ENCODE measurements at regions not wholly inside any gene's neighbourhood (a gene's known extent, or its start where the extent isn't known, plus 50 kb on each side); places are given as distances from the start of the nearest gene placed in this dataset.

DNA sequence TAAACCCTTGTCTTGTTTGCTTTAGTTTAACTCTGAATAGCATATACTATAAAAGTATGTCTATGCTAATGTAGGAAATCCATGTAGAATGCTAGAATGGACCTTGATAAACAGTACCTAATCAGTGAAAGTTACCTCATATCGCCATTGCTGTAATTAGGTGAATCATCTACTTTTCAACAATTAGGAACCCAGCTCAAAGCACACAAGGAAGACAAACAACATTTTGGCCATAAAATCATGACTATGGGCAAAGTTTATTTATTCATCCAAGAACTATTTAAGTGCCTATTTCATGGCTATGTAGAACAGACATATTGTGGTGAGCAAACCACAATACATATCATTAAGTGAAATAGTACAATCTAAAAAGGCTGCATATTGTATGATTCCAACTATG, 1043.2 kb downstream of the BRINP3 start:
- H3K27me3 ChIP-seq (ENCODE audit: control insufficient read depth, insufficient read depth, low read length) = no peaks in the 10 kb centered on the region
- no peaks in the 10 kb centered on the region for H3K36me3 ChIP-seq (ENCODE audit: control insufficient read depth, insufficient read depth, low read length)
- DNase-seq = no peak
- H3K4me3 ChIP-seq (ENCODE audit: low read length) = no peak overlapping the region
- H3K27ac ChIP-seq (ENCODE audit: low read length) = no peak overlapping the region
- H3K4me1 ChIP-seq (ENCODE audit: control insufficient read depth, insufficient read depth, low read length) = no peaks in the 10 kb centered on the region
- H3K9me3 ChIP-seq (replicated peaks; ENCODE audit: control insufficient read depth, low read depth, low read length) = no peaks in the 10 kb centered on the region
- no CpG with 5 or more reads among the region's 1 CpG for WGBS (ENCODE audit: insufficient coverage)

DNA sequence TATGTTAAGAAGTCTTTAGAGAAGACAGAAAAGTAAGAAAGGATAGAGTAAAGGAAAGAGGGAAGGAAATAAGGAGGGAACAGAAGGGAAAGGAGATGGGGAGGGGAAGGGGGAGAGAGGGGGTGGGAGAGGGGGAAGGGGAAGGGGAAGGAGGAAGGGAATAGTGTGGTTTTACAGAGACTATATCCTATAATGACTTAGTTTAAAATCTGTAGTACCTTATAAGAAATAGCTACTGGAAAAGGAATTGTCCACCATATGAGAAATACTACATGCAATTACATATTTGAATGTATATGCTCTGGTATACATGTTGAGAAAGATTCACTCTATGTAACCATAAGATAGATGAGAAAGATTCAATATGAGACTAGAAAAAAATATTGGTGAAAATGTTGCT, 1042.3 kb downstream of the BRINP3 start:
- no peaks in the 10 kb centered on the region for H3K9me3 ChIP-seq (replicated peaks; ENCODE audit: control insufficient read depth, low read depth, low read length)
- H3K27me3 ChIP-seq (ENCODE audit: control insufficient read depth, insufficient read depth, low read length) = no peaks in the 10 kb centered on the region
- no peak for DNase-seq
- H3K27ac ChIP-seq (ENCODE audit: low read length) = no peak overlapping the region
- no peaks in the 10 kb centered on the region for H3K36me3 ChIP-seq (ENCODE audit: control insufficient read depth, insufficient read depth, low read length)
- no peaks in the 10 kb centered on the region for H3K4me1 ChIP-seq (ENCODE audit: control insufficient read depth, insufficient read depth, low read length)
- H3K4me3 ChIP-seq (ENCODE audit: low read length) = no peak overlapping the region

DNA sequence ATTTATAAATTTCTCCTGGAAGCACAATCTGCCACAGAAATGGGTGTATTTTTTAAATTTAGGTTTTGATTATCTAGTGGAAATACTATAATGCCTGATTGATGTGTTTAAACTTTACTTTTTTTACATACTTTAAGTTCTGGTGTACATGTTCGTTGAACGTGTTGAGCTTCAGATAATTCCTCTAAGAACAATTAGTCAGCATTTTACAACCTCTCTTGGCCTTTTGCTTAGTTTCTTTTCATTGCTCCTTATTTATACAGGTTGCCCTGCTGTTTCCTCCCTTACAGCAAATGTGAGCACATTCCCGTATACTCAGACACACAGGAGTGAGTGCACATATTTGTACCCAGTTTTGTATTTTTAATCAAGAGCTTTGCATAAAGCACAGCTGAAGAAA, 1038.9 kb downstream of the BRINP3 start:
- no peaks in the 10 kb centered on the region for H3K36me3 ChIP-seq (ENCODE audit: control insufficient read depth, insufficient read depth, low read length)
- H3K27ac ChIP-seq (ENCODE audit: low read length) = no peak overlapping the region
- no peaks in the 10 kb centered on the region for H3K27me3 ChIP-seq (ENCODE audit: control insufficient read depth, insufficient read depth, low read length)
- H3K4me3 ChIP-seq (ENCODE audit: low read length) = no peak overlapping the region
- H3K9me3 ChIP-seq (replicated peaks; ENCODE audit: control insufficient read depth, low read depth, low read length) = no peaks in the 10 kb centered on the region
- no peak for DNase-seq
- H3K4me1 ChIP-seq (ENCODE audit: control insufficient read depth, insufficient read depth, low read length) = no peaks in the 10 kb centered on the region
- WGBS (ENCODE audit: insufficient coverage) = no CpG with 5 or more reads among the region's 3 CpGs

DNA sequence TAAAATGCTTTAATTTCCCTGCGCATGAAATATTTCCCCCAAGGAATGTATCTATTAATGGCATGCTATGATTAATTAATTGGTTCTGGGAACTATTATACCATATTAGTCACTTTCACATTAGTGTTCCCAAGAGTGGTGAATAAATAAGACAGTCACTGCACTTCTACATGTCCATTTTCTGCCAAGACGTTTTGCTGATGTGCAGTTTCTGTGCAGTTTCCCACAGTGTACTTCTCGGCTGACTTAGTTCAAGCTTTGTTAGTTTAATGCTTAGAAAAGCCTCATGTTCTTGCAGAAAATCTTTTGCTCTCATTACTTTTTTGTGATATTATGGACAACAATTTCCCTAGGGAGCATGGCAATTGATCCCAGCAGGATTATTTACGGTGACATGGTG, 1014.5 kb downstream of the BRINP3 start:
- Histone ChIP-seq H3K4me3 (ENCODE audit: low read length) (no peak overlapping the region), H3K27me3 (ENCODE audit: control insufficient read depth, insufficient read depth, low read length) (no peaks in the 10 kb centered on the region), H3K9me3 (replicated peaks; ENCODE audit: control insufficient read depth, low read depth, low read length) (no peaks in the 10 kb centered on the region), H3K4me1 (ENCODE audit: control insufficient read depth, insufficient read depth, low read length) (no peaks in the 10 kb centered on the region), H3K36me3 (ENCODE audit: control insufficient read depth, insufficient read depth, low read length) (no peaks in the 10 kb centered on the region), H3K27ac (ENCODE audit: low read length) (no peak overlapping the region)
- WGBS (ENCODE audit: insufficient coverage) = no CpG with 5 or more reads among the region's 4 CpGs
- DNase-seq = peak; percentile 11

DNA sequence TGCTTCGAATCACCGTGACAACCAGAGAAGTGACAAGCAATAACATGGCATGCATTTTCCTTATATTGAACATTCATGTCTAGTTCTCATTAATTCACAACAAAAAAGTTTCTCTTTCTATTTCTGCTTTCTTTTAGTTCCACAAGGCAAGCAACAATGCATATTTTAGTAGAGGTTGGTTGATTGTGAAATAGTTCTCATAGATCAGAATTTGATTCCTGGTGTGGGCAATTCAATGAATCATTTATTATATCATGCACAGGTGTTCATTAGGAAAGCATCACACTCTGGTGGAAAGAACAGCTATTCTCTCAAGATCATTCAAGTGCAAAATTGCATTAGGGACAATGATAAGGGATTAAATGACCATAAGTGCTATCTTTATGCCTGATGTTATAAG, 980.9 kb downstream of the BRINP3 start:
- no peak overlapping the region for H3K27ac ChIP-seq (ENCODE audit: low read length)
- no peak overlapping the region for H3K4me3 ChIP-seq (ENCODE audit: low read length)
- DNase-seq = no peak
- no peaks in the 10 kb centered on the region for H3K27me3 ChIP-seq (ENCODE audit: control insufficient read depth, insufficient read depth, low read length)
- no peaks in the 10 kb centered on the region for H3K9me3 ChIP-seq (replicated peaks; ENCODE audit: control insufficient read depth, low read depth, low read length)
- H3K36me3 ChIP-seq (ENCODE audit: control insufficient read depth, insufficient read depth, low read length) = no peaks in the 10 kb centered on the region
- no peaks in the 10 kb centered on the region for H3K4me1 ChIP-seq (ENCODE audit: control insufficient read depth, insufficient read depth, low read length)
- no CpG with 5 or more reads among the region's 2 CpGs for WGBS (ENCODE audit: insufficient coverage)

DNA sequence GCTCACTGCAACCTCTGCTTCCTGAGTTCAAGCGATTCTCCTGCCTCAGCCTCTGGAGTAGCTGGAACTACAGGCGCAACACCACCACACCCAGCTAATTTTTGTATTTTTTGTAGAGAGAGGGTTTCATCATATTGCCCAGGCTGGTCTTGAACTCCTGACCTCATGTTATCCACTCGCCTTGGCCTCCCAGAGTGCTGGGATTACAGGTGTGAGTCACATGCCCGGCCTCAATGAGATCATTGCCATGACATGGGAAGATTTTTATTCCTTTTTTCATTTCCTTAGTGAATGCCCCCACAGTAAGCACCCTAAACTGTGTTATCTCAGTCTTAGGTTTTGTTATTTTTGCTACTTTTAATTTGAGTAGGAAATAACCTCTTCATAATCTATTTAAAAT, 977.9 kb downstream of the BRINP3 start:
- WGBS (ENCODE audit: insufficient coverage) = no CpG with 5 or more reads among the region's 4 CpGs
- Histone ChIP-seq H3K27me3 (ENCODE audit: control insufficient read depth, insufficient read depth, low read length) (no peaks in the 10 kb centered on the region), H3K4me3 (ENCODE audit: low read length) (no peak overlapping the region), H3K27ac (ENCODE audit: low read length) (no peak overlapping the region), H3K36me3 (ENCODE audit: control insufficient read depth, insufficient read depth, low read length) (no peaks in the 10 kb centered on the region), H3K4me1 (ENCODE audit: control insufficient read depth, insufficient read depth, low read length) (no peaks in the 10 kb centered on the region), H3K9me3 (replicated peaks; ENCODE audit: control insufficient read depth, low read depth, low read length) (no peaks in the 10 kb centered on the region)
- DNase-seq = no peak

DNA sequence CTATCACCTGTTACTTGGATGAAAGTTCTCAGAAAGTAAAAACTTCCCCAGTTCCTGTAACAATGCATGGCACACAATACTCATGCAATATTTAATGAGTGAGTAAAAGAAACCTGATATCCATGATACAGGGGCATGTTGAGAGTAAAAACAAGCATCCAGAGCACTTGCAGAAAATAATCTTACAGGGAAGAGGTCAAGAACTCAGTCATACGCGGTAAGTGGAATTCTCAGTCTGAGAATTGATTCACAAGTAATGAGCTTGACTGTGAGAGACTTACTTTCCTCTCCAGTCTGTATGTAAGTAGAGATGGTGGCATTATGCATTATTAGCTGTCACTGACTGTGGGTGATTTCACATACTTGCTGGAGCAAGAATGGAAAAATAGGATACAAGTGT, 976.9 kb downstream of the BRINP3 start:
- DNase-seq = peak; percentile 1
- Histone ChIP-seq H3K27ac (ENCODE audit: low read length) (no peak overlapping the region), H3K9me3 (replicated peaks; ENCODE audit: control insufficient read depth, low read depth, low read length) (no peaks in the 10 kb centered on the region), H3K4me1 (ENCODE audit: control insufficient read depth, insufficient read depth, low read length) (no peaks in the 10 kb centered on the region), H3K27me3 (ENCODE audit: control insufficient read depth, insufficient read depth, low read length) (no peaks in the 10 kb centered on the region), H3K36me3 (ENCODE audit: control insufficient read depth, insufficient read depth, low read length) (no peaks in the 10 kb centered on the region), H3K4me3 (ENCODE audit: low read length) (no peak overlapping the region)
- no CpG with 5 or more reads among the region's 2 CpGs for WGBS (ENCODE audit: insufficient coverage)

DNA sequence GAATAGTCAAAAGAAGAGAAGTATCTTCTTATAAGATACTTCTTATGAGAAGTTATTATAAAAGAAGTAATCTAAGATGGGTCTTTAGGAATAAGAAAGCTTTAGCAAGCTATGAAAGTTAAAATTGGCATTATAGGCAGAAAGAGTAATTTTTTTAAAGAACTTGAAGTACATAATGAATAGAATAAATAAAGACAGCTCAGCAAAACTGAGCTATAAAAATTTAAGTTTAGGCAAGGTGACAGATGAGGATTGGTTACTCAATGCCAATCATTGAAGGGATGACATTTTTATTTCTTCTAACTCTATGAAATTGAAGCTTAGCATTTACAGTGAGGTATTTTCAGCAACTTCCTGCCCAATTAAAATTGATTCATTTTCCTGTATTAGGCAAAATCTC, 966.8 kb downstream of the BRINP3 start:
- H3K27me3 ChIP-seq (ENCODE audit: control insufficient read depth, insufficient read depth, low read length) = no peaks in the 10 kb centered on the region
- H3K27ac ChIP-seq (ENCODE audit: low read length) = no peak overlapping the region
- no peak for DNase-seq
- H3K4me3 ChIP-seq (ENCODE audit: low read length) = no peak overlapping the region
- H3K4me1 ChIP-seq (ENCODE audit: control insufficient read depth, insufficient read depth, low read length) = no peaks in the 10 kb centered on the region
- H3K36me3 ChIP-seq (ENCODE audit: control insufficient read depth, insufficient read depth, low read length) = no peaks in the 10 kb centered on the region
- H3K9me3 ChIP-seq (replicated peaks; ENCODE audit: control insufficient read depth, low read depth, low read length) = no peaks in the 10 kb centered on the region

DNA sequence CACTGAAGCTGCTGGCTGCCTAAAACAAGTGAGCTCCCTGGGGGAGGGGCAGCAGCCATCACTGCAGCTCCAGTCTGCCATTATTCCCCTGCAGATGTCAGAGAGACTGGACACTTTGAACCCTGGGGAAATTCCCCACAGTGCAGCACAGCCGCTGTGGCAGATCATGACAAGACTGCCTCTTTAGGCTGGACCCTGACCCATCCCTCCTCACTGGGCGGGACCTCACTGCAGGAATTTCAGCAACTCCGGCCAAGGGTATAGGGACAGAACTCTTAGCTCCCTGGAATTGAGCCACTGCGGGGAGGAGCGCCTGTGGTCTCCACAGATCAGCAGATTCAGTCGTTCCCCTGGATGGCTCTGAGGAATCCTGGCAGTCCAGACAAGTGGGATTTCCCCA, 964.6 kb downstream of the BRINP3 start:
- 93% methylated on average over 5 of the region's 6 CpGs for WGBS (ENCODE audit: insufficient coverage)
- Histone ChIP-seq H3K4me3 (ENCODE audit: low read length) (no peak overlapping the region), H3K9me3 (replicated peaks; ENCODE audit: control insufficient read depth, low read depth, low read length) (no peaks in the 10 kb centered on the region), H3K27ac (ENCODE audit: low read length) (no peak overlapping the region), H3K36me3 (ENCODE audit: control insufficient read depth, insufficient read depth, low read length) (no peaks in the 10 kb centered on the region), H3K4me1 (ENCODE audit: control insufficient read depth, insufficient read depth, low read length) (no peaks in the 10 kb centered on the region), H3K27me3 (ENCODE audit: control insufficient read depth, insufficient read depth, low read length) (no peaks in the 10 kb centered on the region)
- DNase-seq = no peak

DNA sequence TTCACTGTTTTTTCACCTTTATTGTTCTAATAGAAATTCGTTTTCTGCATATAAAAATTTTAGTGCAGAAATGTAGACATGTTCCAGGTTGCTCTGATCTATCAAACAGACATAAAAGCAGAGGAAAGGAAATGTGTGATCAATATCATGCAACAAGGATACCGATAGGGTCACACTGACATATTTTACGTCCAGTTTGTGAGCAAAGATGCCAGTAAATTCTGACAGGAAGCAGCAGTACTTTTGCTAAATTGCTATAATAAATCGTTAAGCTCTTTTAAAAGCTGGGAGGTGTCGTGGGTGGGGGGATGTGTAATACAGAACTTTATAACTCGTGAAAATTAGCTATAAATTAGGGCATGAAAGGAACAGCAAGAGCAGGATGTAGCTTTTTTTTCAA, 955.2 kb downstream of the BRINP3 start:
- no CpG with 5 or more reads among the region's 6 CpGs for WGBS (ENCODE audit: insufficient coverage)
- Histone ChIP-seq H3K27me3 (ENCODE audit: control insufficient read depth, insufficient read depth, low read length) (no peaks in the 10 kb centered on the region), H3K9me3 (replicated peaks; ENCODE audit: control insufficient read depth, low read depth, low read length) (no peaks in the 10 kb centered on the region), H3K4me3 (ENCODE audit: low read length) (no peak overlapping the region), H3K36me3 (ENCODE audit: control insufficient read depth, insufficient read depth, low read length) (no peaks in the 10 kb centered on the region), H3K27ac (ENCODE audit: low read length) (no peak overlapping the region), H3K4me1 (ENCODE audit: control insufficient read depth, insufficient read depth, low read length) (no peaks in the 10 kb centered on the region)
- no peak for DNase-seq

DNA sequence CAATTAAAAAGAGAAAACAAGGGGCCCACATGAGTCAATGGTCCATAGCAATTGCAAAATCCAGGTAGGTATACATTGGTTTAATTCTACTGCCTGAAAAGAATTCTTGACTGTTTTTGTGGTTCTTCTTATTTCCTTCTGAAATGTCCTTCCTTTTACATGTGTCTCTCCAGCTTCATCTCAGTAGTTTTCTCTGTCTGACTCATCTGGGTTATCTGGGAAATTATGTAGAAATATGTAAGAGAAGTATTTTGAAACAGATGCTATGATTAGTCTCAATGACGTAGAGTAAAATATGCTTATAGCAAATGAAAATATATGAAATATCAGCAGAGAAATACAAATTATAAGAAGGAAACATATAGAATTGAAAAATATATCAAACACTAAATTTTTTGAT, 953.2 kb downstream of the BRINP3 start:
- DNase-seq = no peak
- Histone ChIP-seq H3K27ac (ENCODE audit: low read length) (no peak overlapping the region), H3K9me3 (replicated peaks; ENCODE audit: control insufficient read depth, low read depth, low read length) (no peaks in the 10 kb centered on the region), H3K4me3 (ENCODE audit: low read length) (no peak overlapping the region), H3K36me3 (ENCODE audit: control insufficient read depth, insufficient read depth, low read length) (no peaks in the 10 kb centered on the region), H3K27me3 (ENCODE audit: control insufficient read depth, insufficient read depth, low read length) (no peaks in the 10 kb centered on the region), H3K4me1 (ENCODE audit: control insufficient read depth, insufficient read depth, low read length) (no peaks in the 10 kb centered on the region)
- no CpG with 5 or more reads among the region's 1 CpG for WGBS (ENCODE audit: insufficient coverage)

Measured in muscle of leg (tissue), 3 donors.